Activated CD4-positive, alpha-beta T cell treated with anti-CD3 and anti-CD28 coated beads for 48 hours (primary cell): ENCODE measurements at regions not wholly inside any gene's neighbourhood (a gene's known extent, or its start where the extent isn't known, plus 50 kb on each side); places are given as distances from the start of the nearest gene placed in this dataset.

Source experiments
- DNase-seq: peaks from one replicate; pipeline ENCODE4 v3.0.0-alpha.2; 2020

- DNase-seq, result no peak
Measured at GRCh38 chr7:35533902-35534301, 161.0 kb downstream of the HERPUD2 start.

DNA sequence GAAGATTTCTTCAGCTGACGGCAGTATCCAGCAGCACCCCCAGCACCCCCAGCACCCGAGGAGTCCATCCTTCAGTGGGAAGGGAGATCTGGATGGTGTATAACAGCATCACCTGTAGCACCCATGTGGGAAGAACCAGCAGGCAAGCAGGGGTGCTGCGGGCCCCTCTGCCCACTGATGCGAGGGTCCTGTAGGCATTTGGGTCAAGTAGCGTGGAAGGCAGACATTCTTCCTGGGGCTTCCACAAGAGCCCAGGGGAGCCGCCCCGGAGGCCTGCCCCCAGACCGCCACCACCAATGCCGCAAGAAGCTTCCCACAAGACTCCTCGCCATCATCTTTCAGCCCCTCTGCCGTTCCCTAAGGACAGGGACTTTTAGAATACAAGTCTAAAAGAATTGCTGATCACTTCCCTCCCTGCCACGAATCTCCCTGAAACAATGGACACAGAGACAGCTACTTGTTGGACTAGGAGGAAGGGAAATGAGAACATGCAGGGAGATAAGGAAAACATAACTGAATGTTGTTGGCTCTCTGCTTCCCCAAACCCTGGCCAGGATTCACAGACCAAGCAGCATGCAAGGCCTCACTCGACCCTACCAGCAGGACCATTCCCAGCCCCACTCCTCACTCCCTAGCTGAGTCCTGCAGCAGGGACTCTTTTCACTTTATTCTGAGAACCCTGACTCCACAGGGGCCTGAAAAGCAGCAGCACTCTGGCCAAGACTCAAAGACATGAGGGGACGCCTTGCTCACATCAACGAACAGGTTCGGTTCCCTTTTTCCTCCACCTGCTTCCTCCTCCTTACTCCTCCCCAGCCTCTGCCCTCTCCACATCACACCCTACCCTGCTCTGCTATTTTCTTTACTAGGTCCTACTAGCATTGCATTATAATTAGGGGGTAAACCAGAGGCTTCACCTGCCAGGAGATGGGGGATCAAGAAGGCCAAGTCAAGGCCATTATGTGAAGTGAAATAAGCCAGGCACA lies 164.5 kb downstream of the HERPUD2 start:
- no peak for DNase-seq

- DNase-seq, result no peak
Measured at GRCh38 chr7:35529713-35530112, 165.2 kb downstream of the HERPUD2 start.

GRCh38 chr7:35528381-35528977 lies 166.5 kb downstream of the HERPUD2 start:
- no peak for DNase-seq

DNA sequence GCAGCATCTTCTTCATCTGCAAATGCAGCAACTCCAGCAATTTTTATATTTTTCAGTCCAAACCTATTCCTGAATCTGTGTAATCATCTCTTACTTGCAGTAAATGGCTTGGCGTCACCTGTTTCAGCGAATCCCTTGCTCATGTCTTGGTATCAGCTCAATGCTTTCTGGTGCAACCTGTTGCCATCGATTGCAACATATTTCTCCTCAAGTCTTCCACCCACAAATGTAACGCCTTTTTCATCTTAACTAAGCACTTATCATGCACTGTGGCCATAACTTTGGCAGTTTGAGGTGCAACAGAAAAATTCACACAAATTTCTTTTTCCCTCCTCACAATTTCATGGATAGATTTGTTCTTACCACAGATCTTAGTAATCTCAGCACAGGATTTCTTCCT lies 168.3 kb downstream of the HERPUD2 start:
- no peak for DNase-seq

- DNase-seq, result no peak
Measured at GRCh38 chr7:35524112-35524804, 170.7 kb downstream of the HERPUD2 start.

DNA sequence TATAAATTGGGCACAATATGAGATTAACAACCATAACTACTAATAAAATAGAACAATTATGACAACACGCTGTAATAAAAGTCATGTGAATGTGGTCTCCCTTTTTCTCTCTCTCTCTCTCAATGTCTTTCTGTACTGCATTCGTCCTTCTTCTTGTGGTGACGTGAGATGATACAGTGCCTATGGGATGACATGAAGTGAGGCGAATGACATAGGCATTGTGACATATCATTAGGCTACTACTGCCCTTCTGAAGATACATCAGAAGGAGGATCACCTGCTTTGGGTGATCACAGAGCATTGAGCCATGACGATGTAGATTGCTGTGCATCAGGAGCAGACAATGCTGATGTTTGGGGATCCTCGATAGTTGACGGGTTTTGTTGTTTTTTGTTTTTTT lies 171.6 kb downstream of the HERPUD2 start:
- DNase-seq, result no peak

DNA sequence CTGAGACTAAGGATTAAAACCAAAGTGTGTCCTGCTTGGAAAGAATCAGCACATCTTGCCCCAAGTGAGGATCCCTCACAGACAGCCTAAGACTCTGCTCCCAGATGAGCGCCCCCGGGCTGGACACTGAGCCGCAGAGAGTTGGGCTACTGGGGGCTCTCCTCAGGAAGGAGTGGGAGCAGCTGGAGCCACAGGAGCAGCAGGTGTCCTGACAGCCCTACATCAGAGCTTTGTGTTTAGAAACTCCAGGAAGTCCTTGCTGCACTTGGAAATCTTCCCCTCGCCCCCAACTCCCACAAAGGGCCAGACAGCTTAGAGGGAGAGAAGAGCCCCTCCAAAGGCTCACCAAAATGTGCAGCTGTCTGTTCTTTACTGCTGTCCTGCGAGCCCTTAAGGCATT lies 172.2 kb downstream of the HERPUD2 start:
- no peak for DNase-seq

GRCh38 chr7:35521941-35522340 lies 173.0 kb downstream of the HERPUD2 start:
- DNase-seq, result no peak

GRCh38 chr7:35520810-35521625 lies 173.9 kb downstream of the HERPUD2 start:
- DNase-seq, result no peak

- DNase-seq, result peak; percentile 69
Measured at GRCh38 chr7:35519971-35520809, 174.7 kb downstream of the HERPUD2 start.

DNA sequence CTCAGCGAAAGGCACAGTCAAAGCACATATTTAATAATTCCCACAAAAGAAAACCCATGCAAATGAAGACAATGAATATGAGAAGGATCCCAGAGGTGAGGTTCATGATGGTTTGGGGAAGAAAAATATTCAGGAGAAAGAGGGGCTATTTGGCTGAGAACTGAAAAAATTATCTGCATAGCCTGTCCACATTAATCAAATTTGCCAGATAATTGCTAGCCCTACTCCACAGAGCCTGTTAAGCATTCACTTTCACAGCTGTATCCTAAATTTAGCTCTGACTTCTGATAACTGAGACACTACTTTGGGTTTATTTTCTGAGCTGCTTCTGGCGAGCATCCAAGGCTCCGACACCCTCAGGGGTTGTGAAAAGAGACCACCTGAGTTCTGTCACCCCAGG lies 176.2 kb downstream of the HERPUD2 start:
- DNase-seq, result no peak

DNA sequence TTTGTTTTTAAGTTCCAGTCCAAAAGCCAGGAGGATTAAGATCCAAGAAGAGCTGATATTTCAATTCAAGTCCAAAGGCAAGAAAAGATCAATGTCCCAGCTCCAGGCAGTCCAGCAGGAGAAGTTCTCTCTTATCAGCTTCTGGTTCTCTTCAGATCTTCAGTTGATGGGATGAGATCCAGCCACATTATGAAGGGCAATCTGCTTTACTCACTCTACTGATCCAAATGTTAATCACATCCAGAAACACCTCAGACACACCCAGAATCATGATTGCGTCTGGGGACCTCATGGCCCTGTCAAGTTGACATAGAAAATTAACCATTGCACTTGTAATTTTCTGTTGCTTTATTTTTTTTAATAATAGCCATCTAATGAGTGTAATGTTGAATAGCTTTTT lies 178.4 kb downstream of the HERPUD2 start:
- no peak for DNase-seq

GRCh38 chr7:35513828-35514227 lies 181.1 kb downstream of the HERPUD2 start:
- no peak for DNase-seq

DNA sequence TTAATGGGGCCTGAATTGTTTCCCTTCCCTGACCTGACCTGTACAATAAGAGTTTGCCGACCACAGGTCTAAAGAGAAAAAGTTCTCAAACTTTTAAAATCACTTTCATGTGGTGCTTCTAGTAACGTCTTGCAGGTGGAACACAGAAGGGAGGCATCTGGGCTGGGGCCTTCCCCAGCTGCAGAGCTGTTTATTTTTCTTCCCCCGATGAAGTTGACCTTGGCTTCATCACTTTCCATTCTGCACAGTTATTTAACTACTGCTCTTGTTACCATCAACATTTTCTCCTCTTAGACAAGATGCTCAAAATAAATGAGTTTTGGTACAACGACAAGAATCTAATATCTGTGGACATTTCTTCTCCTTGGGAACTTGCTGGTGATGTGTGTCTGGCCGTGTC lies 181.7 kb downstream of the HERPUD2 start:
- DNase-seq, result no peak

GRCh38 chr7:35512716-35513115 lies 182.2 kb downstream of the HERPUD2 start:
- no peak for DNase-seq

GRCh38 chr7:35508623-35509400 lies 186.1 kb downstream of the HERPUD2 start:
- no peak for DNase-seq

DNA sequence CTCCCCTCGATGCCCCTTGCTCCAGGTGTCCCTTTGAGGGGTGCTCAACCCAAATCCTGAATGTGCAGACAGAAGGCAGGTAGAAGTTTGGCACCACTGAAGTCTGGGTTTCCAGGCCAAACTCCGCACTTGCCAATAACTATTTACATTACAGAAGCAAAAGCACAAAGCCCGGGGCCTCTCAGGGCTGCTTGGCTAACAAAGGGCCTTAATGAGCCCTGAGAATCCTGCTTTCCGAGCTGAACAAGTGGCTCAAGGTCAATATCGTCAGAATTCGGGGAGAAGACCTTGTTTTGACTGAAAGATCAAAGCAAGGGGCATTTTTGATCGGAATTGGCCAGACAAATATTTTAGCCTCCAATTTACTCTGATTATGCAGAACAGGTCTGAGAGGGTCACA lies 189.9 kb downstream of the HERPUD2 start:
- no peak for DNase-seq

DNA sequence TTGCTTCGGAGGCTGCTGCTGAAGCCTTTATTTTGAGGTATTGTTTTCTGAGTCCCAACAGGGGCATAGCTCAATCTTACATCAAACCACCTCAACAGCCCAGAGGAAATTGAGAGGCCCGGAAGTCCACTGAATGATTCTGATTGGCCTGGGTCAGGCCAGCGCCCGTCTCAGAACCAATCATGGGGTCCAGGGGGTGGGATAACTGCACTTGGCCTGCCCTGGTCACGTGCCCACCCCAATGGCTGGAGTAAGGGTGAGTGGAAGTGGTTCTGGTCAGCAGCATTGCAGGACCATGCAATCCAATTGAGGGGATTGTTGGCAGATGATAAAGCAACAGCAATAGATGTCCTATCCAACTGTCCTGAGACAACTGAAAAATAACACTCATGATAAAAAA lies 190.6 kb downstream of the HERPUD2 start:
- no peak for DNase-seq

DNA sequence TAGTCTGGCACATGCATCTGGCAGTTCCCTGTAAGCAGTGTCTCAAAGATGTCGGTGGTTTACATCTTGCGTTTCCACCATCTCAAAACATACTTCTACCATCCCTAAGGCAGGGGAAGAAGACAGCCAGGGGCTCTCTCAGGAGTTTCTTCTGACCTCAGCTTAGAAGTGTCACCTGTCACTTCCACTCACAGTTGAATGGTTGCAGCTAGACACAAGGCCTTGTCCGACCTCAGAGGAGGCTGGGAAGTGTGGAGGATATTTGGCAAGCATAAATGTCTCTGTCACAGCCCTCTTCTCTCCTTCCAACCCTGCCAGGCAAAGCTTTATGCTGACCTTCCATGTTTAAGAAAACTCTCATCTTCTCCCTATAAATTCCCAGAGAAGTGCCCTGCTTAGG lies 193.3 kb downstream of the HERPUD2 start:
- no peak for DNase-seq

GRCh38 chr7:35499226-35499625 lies 195.7 kb downstream of the HERPUD2 start:
- DNase-seq, result no peak
